GM23248 (cell line): ENCODE measurements at regions not wholly inside any gene's neighbourhood (a gene's known extent, or its start where the extent isn't known, plus 50 kb on each side); places are given as distances from the start of the nearest gene placed in this dataset.

Experiments
- EZH2 ChIP-seq: fragments of 200-600 bp; sonication (generic); IDR thresholded peaks from 2 replicates; pipeline ENCODE4 v1.6.1; 2018; ENCODE audit warnings: antibody characterized with exemption, mild to moderate bottlenecking; ENCODE audit not compliant: insufficient read depth, poor library complexity, severe bottlenecking
- EZH2phosphoT487 ChIP-seq: fragments of 200-600 bp; sonication (generic); IDR thresholded peaks from 2 replicates; pipeline ENCODE4 v1.6.1; 2018; ENCODE audit warnings: antibody characterized with exemption, moderate library complexity, mild to moderate bottlenecking, low read depth; ENCODE audit not compliant: insufficient read depth

GRCh38 chr3:59502806-59503205, 453.0 kb upstream of the CFAP20DC start:
- TF ChIP-seq EZH2 (no peak), EZH2phosphoT487 (no peak)
